Adrenal gland (tissue), 9 donors: ENCODE measurements at regions not wholly inside any gene's neighbourhood (a gene's known extent, or its start where the extent isn't known, plus 50 kb on each side); places are given as distances from the start of the nearest gene placed in this dataset.
A peak's percentile ranks its signal among the peaks of the same experiment; 100 is the strongest.

Source experiments
- DNase-seq, 7 donors: peaks; one replicate each; pipeline ENCODE4 v3.0.0-alpha.2; 2019 to 2020
- H3K27ac ChIP-seq, 5 donors: fragments of 200-600 bp; sonication (generic) in 4 of 5; 1 replicate in 3 of 5; 2 replicates in 2 of 5; pipeline versions ENCODE4 v1.5.1 to v1.8.0; 2016 to 2020; ENCODE audit warnings: mild to moderate bottlenecking in 1 of 5
- H3K27me3 ChIP-seq: fragments of 200-600 bp; 2 replicates; pipeline ENCODE4 v1.8.0; 2021
- H3K36me3 ChIP-seq, 2 donors: fragments of 200-600 bp; replicated peaks in 1 of 2; 1 replicate in 1 of 2; 2 replicates in 1 of 2; pipeline versions ENCODE4 v1.5.1 to v1.8.0; 2018 to 2022
- H3K4me1 ChIP-seq, 2 donors: fragments of 200-600 bp; replicated peaks in 1 of 2; 1 replicate in 1 of 2; 2 replicates in 1 of 2; pipeline versions ENCODE4 v1.5.1 to v1.8.0; 2018 to 2021
- H3K4me3 ChIP-seq, 4 donors: fragments of 200-600 bp; sonication (generic) in 3 of 4; one replicate each; pipeline ENCODE4 v1.5.1; 2016 to 2018
- H3K9me3 ChIP-seq, 3 donors: fragments of 200-600 bp; sonication (generic) in 1 of 3; replicated peaks in 1 of 3; 1 replicate in 2 of 3; 2 replicates in 1 of 3; pipeline versions ENCODE4 v1.5.1 to v1.8.0; 2016 to 2021
- CTCF ChIP-seq, 6 experiments: fragments of 450-650 bp in 4 of 6; fragments of 200-600 bp in 2 of 6; sonication (generic) in 1 of 6; IDR thresholded peaks; 1 replicate in 5 of 6; 2 replicates in 1 of 6; pipeline versions ENCODE4 v1.5.1 to v1.8.0; 2016 to 2021; ENCODE audit warnings: antibody characterized with exemption in 6 of 6, mild to moderate bottlenecking in 2 of 6, moderate library complexity in 1 of 6
- POLR2A ChIP-seq, 2 donors: fragments of 450-650 bp; IDR thresholded peaks; one replicate each; pipeline ENCODE4 v1.6.1; 2017; ENCODE audit warnings: antibody characterized with exemption in 2 of 2, mild to moderate bottlenecking in 2 of 2, moderate library complexity in 1 of 2
- WGBS, 4 donors: extraction: QIAGEN DNeasy Blood & Tissue Kit in 2 of 4; methylation state at CpG; one replicate each; pipeline versions ENCODE4 v1.1.5 to v1.1.7; 2013 to 2017; 5-methylcytosine and 5-hydroxymethylcytosine counted together
- intact Hi-C, 2 donors: fragments of 100-400 bp; cut with DNase I; formaldehyde crosslinking; loops; one replicate each; pipeline versions ENCODE4 v1.14.1 to v1.15.0; 2022 to 2023
- donor health status: healthy with polysubstance abuse.
- donor health status: Bipolar disorder and iron deficiency.
- donor health status: DM: yes; HTN: yes; CAD: no.
- donor health status: DM: no; HTN: no; CAD: no.
- donor health status: DM: no; HTN: no; CAD: no.

DNA sequence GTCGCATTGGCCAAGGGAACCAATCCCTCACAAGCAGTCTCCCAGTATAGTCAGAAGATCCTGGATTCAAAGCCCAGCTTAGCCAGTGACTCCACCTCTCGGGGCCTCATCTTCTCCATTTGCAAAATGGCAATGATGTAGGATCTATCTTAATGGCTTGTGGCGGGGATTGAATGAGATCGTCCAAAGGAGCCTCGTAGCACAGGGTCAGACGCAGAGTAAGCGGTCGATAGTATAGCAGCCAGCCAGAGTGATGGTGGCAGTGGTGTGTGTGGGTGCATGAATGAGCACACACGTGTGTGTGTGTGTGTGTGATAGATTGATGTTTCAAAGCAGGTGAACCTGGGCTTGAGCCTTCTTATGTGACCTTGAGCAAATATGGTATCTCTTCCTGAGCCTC, 79.8 kb upstream of the WNT4 start:
- peak in 2 of 7 donors; percentile 9 to 10 for DNase-seq
- intact Hi-C loops = no loop called here

GRCh38 chr1:22223176-22223575, 80.3 kb upstream of the WNT4 start:
- H3K9me3 ChIP-seq = no peaks in the 10 kb centered on the region
- no peak for DNase-seq
- H3K27me3 ChIP-seq = no peaks in the 10 kb centered on the region
- WGBS, 4 donors = 77 to 93% (median 90%) methylated on average over 6 of the region's 6 CpGs
- intact Hi-C loops = no loop called here
- H3K27ac ChIP-seq = no peak overlapping the region
- H3K36me3 ChIP-seq = no peaks in the 10 kb centered on the region
- TF ChIP-seq CTCF (IDR thresholded peaks at IDR 0.05) (no peak), POLR2A (IDR thresholded peaks at IDR 0.05) (no peak)
- H3K4me1 ChIP-seq = no peaks in the 10 kb centered on the region
- no peak overlapping the region for H3K4me3 ChIP-seq

More for the DNA sequence above, 79.8 kb upstream of the WNT4 start:
- H3K27me3 ChIP-seq = no peaks in the 10 kb centered on the region
- 76 to 90% (median 81%) methylated on average over 8 to 9 of the region's 9 CpGs for WGBS, 4 donors
- H3K36me3 ChIP-seq = no peaks in the 10 kb centered on the region
- no peaks in the 10 kb centered on the region for H3K9me3 ChIP-seq
- H3K4me1 ChIP-seq = no peaks in the 10 kb centered on the region
- TF ChIP-seq POLR2A (IDR thresholded peaks at IDR 0.05) = no peak
- no peak for TF ChIP-seq CTCF (IDR thresholded peaks at IDR 0.05)
- H3K27ac ChIP-seq = no peak overlapping the region
- H3K4me3 ChIP-seq = no peak overlapping the region

- H3K27me3 ChIP-seq = no peaks in the 10 kb centered on the region
- H3K9me3 ChIP-seq = no peaks in the 10 kb centered on the region
- no peak overlapping the region for H3K4me3 ChIP-seq
- intact Hi-C loops = no loop called here
- no peak for DNase-seq
- no peak for TF ChIP-seq POLR2A (IDR thresholded peaks at IDR 0.05)
- TF ChIP-seq CTCF (IDR thresholded peaks at IDR 0.05) = no peak
- no peaks in the 10 kb centered on the region for H3K36me3 ChIP-seq
- no peaks in the 10 kb centered on the region for H3K4me1 ChIP-seq
- 80 to 83% (median 82%) methylated on average over 4 to 5 of the region's 5 CpGs for WGBS, 4 donors
- no peak overlapping the region for H3K27ac ChIP-seq
These were observed 81.2 kb upstream of the WNT4 start for GRCh38 chr1:22224091-22224490.

GRCh38 chr1:22224631-22225030, 81.7 kb upstream of the WNT4 start:
- DNase-seq = no peak
- no peak overlapping the region for H3K4me3 ChIP-seq
- H3K4me1 ChIP-seq = peaks cover 0 to 1% of the 10 kb centered on the region in 2 donors
- no peaks in the 10 kb centered on the region for H3K9me3 ChIP-seq
- WGBS, 4 donors = 86 to 100% (median 87%) methylated on average over 1 of the region's 1 CpG
- no peaks in the 10 kb centered on the region for H3K27me3 ChIP-seq
- no peaks in the 10 kb centered on the region for H3K36me3 ChIP-seq
- no peak overlapping the region for H3K27ac ChIP-seq
- intact Hi-C loops = no loop called here
- TF ChIP-seq POLR2A (IDR thresholded peaks at IDR 0.05) = no peak
- no peak for TF ChIP-seq CTCF (IDR thresholded peaks at IDR 0.05)
